ENCODE measurements at regions not wholly inside any gene's neighbourhood (a gene's known extent, or its start where the extent isn't known, plus 50 kb on each side); places are given as distances from the start of the nearest gene placed in this dataset.

DNA sequence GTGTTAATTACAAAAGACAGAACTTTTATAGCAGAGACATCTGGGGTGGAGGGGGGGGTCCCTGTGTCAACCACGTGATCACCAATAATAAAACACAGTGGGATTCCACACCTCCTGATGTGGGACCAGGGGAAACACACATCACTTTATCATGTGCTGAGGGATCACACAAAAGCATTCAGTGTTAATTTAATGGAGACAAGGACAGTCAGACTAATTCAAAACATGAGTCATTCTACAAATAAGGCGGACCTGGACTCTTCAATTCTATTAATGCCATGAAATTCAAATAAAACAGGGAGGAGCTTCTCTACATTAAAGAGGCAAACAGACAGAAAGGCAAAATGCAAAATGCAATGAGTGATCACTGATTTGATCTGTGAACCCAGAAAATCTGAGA, 67.3 kb upstream of the PFKP start:
- Histone ChIP-seq H3K27ac (ENCODE audit: insufficient read depth, low read depth, low read length, poor library complexity, severe bottlenecking) (no peak overlapping the region), H3K36me3 (ENCODE audit: control insufficient read depth, insufficient read depth, low read length) (no peaks in the 10 kb centered on the region), H3K4me3 (ENCODE audit: insufficient read depth, low read depth, low read length) (no peak overlapping the region), H3K27me3 (ENCODE audit: control insufficient read depth, insufficient read depth, low read length, poor library complexity, severe bottlenecking) (no peaks in the 10 kb centered on the region), H3K4me1 (ENCODE audit: control insufficient read depth, insufficient read depth, low read length) (no peaks in the 10 kb centered on the region), H3K9me3 (ENCODE audit: control insufficient read depth, low read length) (no peaks in the 10 kb centered on the region)
- 93 to 100% methylated on average over 2 of the region's 2 CpGs for WGBS, 2 experiments

DNA sequence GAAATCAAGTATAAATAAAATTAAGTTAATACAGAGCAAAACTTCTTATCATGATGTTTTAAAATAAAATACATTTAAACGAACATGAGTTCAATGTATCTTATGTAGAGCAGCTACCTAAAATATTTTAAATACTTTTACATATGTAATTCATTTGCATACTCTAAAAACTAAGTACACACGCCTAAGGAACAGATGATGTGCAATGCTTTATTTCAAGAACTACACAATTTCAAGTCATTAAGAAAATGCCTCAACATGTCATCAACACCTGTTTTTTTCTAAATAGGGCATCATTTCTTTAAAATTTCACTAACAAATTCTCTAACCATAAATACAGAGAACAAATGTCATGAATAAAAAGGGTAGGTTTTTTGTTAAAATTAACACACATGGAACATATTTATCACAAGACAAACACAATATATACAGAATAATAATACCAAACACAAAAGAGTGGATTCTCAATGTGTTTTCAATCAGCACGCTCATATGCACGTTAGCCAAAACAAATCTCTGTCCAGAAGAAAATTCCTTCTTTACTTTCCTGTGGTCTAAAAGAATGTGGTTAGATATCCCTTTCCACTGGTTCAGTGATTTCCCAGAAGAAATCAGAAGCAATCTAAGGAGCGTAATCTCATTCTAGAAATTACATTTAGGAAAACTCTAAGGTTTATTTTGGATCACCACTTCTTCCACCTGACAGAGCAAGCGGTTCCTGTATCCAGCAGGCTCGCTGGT, 73.0 kb upstream of the PFKP start:
- no peaks in the 10 kb centered on the region for H3K36me3 ChIP-seq (ENCODE audit: control insufficient read depth, insufficient read depth, low read length)
- no peak overlapping the region for H3K4me3 ChIP-seq (ENCODE audit: insufficient read depth, low read depth, low read length)
- H3K9me3 ChIP-seq (ENCODE audit: control insufficient read depth, low read length), result no peaks in the 10 kb centered on the region
- 87 to 96% methylated on average over 6 to 7 of the region's 7 CpGs for WGBS, 2 experiments
- no peak overlapping the region for H3K27ac ChIP-seq (ENCODE audit: insufficient read depth, low read depth, low read length, poor library complexity, severe bottlenecking)
- no peaks in the 10 kb centered on the region for H3K4me1 ChIP-seq (ENCODE audit: control insufficient read depth, insufficient read depth, low read length)
- H3K27me3 ChIP-seq (ENCODE audit: control insufficient read depth, insufficient read depth, low read length, poor library complexity, severe bottlenecking), result no peaks in the 10 kb centered on the region

DNA sequence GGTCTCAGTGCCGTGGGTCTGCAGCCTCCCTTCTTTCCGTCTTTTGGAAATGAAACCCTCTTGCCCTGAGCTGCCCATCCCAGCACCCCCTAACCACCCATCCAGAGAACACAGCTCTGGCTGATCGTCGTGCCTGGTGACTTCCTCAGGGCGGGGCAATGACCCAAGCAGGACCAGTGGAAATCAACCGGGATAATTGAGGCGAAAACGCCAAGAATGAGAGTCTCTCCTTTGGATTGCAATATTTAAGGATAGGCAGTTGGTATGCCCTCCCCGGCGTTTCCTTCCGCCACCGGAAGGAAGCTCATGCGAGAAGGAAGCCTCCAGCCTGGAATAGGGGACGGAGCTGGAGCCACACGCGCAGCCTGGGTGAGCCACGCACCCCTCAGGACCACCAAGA, 73.7 kb upstream of the PFKP start:
- no peak overlapping the region for H3K4me3 ChIP-seq (ENCODE audit: insufficient read depth, low read depth, low read length)
- no peaks in the 10 kb centered on the region for H3K4me1 ChIP-seq (ENCODE audit: control insufficient read depth, insufficient read depth, low read length)
- H3K27me3 ChIP-seq (ENCODE audit: control insufficient read depth, insufficient read depth, low read length, poor library complexity, severe bottlenecking), result no peaks in the 10 kb centered on the region
- H3K27ac ChIP-seq (ENCODE audit: insufficient read depth, low read depth, low read length, poor library complexity, severe bottlenecking), result no peak overlapping the region
- H3K9me3 ChIP-seq (ENCODE audit: control insufficient read depth, low read length), result no peaks in the 10 kb centered on the region
- WGBS, 2 experiments, result 93 to 96% methylated on average over 17 of the region's 17 CpGs
- no peaks in the 10 kb centered on the region for H3K36me3 ChIP-seq (ENCODE audit: control insufficient read depth, insufficient read depth, low read length)

DNA sequence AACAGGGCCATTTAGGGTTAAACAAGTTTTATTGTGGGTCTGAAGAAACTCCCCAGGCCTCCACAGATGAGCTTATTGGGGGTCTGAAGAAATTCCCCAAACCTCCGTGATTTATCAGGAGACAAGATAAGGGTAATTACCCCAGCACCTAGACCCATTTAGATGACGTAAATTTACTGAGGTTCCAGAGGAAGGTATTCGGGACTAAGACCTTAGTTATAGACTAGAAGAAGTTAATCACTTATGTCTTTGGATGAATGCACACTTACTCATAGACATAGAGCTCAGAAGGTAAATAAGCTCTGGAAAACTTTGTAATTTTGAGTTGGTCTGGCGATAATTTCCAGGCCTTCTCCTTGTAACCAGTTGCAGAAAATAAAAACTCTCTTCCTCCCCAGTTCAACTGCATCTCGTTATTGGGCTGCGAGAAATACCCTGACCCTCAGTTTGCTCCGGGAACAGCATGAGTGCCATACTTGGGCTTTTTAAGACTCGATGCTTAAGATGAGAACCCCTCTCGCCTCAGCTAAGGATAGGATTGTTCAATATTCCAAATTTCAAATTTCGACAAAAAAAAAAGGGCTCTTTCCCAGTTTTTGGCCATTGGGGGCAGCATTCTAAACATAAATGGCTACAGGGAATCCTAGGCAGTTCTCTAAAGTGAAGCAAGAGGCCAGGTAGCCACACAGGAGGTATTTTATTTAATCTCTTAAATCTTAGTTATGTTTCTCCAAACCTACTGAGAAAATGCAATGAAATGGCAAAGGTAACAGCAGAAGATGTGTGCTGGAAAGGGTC, 74.7 kb upstream of the PFKP start:
- no peak overlapping the region for H3K4me3 ChIP-seq (ENCODE audit: insufficient read depth, low read depth, low read length)
- no peaks in the 10 kb centered on the region for H3K4me1 ChIP-seq (ENCODE audit: control insufficient read depth, insufficient read depth, low read length)
- 85 to 92% methylated on average over 8 to 10 of the region's 10 CpGs for WGBS, 2 experiments
- H3K27ac ChIP-seq (ENCODE audit: insufficient read depth, low read depth, low read length, poor library complexity, severe bottlenecking), result no peak overlapping the region
- H3K36me3 ChIP-seq (ENCODE audit: control insufficient read depth, insufficient read depth, low read length), result no peaks in the 10 kb centered on the region
- H3K9me3 ChIP-seq (ENCODE audit: control insufficient read depth, low read length), result no peaks in the 10 kb centered on the region
- H3K27me3 ChIP-seq (ENCODE audit: control insufficient read depth, insufficient read depth, low read length, poor library complexity, severe bottlenecking), result no peaks in the 10 kb centered on the region

DNA sequence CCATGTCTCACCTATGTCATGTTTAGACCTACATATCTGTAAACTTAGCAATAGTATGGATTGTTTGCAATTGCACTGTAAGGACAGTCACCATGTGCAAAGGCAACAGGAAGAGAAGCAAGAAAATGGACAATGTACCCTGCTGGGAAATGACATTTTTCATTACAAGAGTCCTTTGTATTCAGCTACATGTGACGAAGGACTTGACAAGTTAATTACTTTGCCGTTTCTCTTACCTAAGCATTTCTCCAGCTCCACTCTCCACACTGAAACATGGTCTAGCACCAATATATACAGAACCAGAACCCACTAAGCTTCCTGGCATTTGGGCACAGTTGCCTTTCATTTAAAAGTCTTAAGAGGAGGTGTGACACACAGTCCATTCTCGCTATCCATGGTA, 76.6 kb upstream of the PFKP start:
- H3K9me3 ChIP-seq (ENCODE audit: control insufficient read depth, low read length), result no peaks in the 10 kb centered on the region
- 80 to 90% methylated on average over 3 of the region's 3 CpGs for WGBS, 2 experiments
- peaks cover 5% of the 10 kb centered on the region for H3K4me1 ChIP-seq (ENCODE audit: control insufficient read depth, insufficient read depth, low read length)
- no peaks in the 10 kb centered on the region for H3K27me3 ChIP-seq (ENCODE audit: control insufficient read depth, insufficient read depth, low read length, poor library complexity, severe bottlenecking)
- no peak overlapping the region for H3K27ac ChIP-seq (ENCODE audit: insufficient read depth, low read depth, low read length, poor library complexity, severe bottlenecking)
- H3K4me3 ChIP-seq (ENCODE audit: insufficient read depth, low read depth, low read length), result no peak overlapping the region
- H3K36me3 ChIP-seq (ENCODE audit: control insufficient read depth, insufficient read depth, low read length), result no peaks in the 10 kb centered on the region

DNA sequence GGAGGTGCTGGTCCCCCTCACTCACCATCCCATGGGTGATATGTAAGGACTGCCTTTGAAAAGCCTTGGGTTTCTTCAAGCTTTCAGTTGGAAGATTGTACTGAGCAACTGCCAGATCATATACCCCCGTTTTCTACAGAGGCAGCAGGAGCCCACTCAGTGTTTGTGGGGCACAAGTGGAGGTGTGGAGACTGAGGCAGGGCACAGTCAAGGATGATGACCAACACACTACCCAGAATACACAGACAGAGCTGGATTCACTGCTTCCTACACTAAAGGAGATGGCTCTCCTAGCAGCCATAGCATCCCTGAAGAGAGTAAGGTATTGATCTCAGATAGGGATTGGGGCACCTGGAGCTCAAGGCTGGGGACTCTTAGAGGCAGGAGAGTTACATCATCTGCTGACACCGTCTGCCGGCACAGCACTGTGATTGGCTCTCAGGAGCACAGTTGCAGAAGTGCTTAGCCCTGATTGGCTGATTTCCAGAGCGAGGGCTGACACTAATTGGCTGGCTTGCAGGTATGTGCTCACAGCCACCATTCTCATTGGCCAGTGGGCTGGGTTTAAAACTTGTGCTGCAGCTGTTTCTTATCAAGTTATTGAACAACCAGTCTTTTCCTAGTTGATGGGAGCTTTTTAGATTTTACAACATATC, 77.9 kb upstream of the PFKP start:
- WGBS, 2 experiments, result 94 to 96% methylated on average over 4 of the region's 4 CpGs
- no peak overlapping the region for H3K4me3 ChIP-seq (ENCODE audit: insufficient read depth, low read depth, low read length)
- peaks cover 8% of the 10 kb centered on the region for H3K4me1 ChIP-seq (ENCODE audit: control insufficient read depth, insufficient read depth, low read length)
- H3K27ac ChIP-seq (ENCODE audit: insufficient read depth, low read depth, low read length, poor library complexity, severe bottlenecking), result no peak overlapping the region
- H3K9me3 ChIP-seq (ENCODE audit: control insufficient read depth, low read length), result no peaks in the 10 kb centered on the region
- H3K27me3 ChIP-seq (ENCODE audit: control insufficient read depth, insufficient read depth, low read length, poor library complexity, severe bottlenecking), result no peaks in the 10 kb centered on the region
- no peaks in the 10 kb centered on the region for H3K36me3 ChIP-seq (ENCODE audit: control insufficient read depth, insufficient read depth, low read length)

DNA sequence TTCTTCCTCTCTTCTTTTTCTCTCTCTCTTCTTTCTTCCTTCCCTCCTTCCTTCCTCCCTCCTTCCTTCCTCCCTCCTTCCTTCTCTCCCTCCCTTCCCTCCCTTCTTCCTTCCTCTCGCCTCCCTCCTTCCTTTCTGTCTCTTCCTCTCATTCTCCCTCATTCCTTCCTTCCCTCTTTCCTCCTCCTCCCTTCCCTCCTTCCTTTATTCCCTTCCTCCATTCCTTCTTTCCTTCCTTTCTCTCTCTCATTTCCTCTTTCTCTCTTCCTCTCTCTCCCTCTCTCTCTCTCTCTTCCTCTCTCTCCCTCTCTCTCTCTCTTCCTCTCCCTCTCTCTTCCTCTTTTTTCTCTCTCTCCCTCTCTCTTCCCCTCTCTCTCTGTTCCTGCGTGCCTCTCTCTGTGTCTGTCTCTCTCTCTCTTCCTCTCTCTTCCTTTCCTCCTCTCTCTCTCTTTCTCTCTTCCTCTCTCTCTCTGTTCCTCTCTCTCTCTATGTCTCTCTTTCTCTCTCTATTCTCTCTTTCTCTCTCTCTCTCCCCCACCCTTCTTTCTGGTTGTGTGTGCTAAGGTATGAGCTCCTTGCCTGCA, 80.1 kb upstream of the PFKP start:
- Histone ChIP-seq H3K4me1 (ENCODE audit: control insufficient read depth, insufficient read depth, low read length) (peaks cover 8% of the 10 kb centered on the region), H3K27me3 (ENCODE audit: control insufficient read depth, insufficient read depth, low read length, poor library complexity, severe bottlenecking) (no peaks in the 10 kb centered on the region), H3K9me3 (ENCODE audit: control insufficient read depth, low read length) (no peaks in the 10 kb centered on the region), H3K27ac (ENCODE audit: insufficient read depth, low read depth, low read length, poor library complexity, severe bottlenecking) (no peak overlapping the region), H3K36me3 (ENCODE audit: control insufficient read depth, insufficient read depth, low read length) (no peaks in the 10 kb centered on the region), H3K4me3 (ENCODE audit: insufficient read depth, low read depth, low read length) (no peak overlapping the region)
- 41 to 44% methylated on average over 2 of the region's 2 CpGs for WGBS, 2 experiments

DNA sequence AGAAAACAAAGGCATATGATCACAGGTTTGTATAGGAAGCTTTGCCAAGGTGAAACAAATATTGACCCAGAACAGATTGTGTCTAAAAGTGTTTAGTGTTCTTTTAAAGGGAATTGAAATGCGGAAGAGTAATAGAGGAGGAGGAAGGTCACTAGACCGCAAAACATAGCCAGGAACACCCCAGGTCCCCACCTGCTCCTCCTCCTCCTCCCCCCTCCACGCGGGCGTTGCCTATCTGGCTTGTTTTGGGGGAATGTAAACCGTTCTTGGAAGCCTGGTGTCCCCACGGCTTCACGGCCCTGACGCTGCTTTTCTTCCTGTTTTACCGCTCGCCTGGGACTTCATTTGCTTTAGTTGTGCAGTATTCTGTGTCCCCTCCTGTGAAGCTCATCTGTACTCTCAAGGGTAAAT, 81.0 kb upstream of the PFKP start:
- 73 to 77% methylated on average over 10 to 11 of the region's 11 CpGs for WGBS, 2 experiments
- H3K36me3 ChIP-seq (ENCODE audit: control insufficient read depth, insufficient read depth, low read length), result no peaks in the 10 kb centered on the region
- no peak overlapping the region for H3K4me3 ChIP-seq (ENCODE audit: insufficient read depth, low read depth, low read length)
- no peaks in the 10 kb centered on the region for H3K9me3 ChIP-seq (ENCODE audit: control insufficient read depth, low read length)
- H3K4me1 ChIP-seq (ENCODE audit: control insufficient read depth, insufficient read depth, low read length), result peaks cover 8% of the 10 kb centered on the region
- H3K27ac ChIP-seq (ENCODE audit: insufficient read depth, low read depth, low read length, poor library complexity, severe bottlenecking), result no peak overlapping the region
- no peaks in the 10 kb centered on the region for H3K27me3 ChIP-seq (ENCODE audit: control insufficient read depth, insufficient read depth, low read length, poor library complexity, severe bottlenecking)

DNA sequence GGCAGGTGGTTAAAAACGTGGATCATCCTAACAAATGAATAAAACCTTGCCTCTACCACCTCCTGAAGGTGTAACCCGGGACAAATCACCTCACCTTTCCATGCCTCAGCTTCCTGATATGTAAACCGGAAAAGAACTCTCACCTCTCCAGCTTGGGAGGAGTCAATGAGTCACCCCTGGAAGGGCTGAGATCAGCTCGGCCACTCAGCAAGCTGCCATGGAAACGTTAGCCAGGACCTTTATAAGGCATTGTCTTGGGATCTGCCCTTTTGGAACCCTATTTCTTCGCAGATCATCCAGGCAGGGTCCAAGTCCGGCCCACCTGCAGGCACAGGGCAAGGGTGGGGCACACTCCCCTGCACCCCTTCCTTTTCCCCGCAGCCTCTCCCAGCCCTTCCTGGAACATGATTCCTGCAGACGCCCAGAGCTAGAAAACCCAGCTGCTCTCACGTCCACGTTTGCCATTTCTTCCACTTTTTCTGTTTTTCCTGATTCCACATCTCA, 81.6 kb upstream of the PFKP start:
- H3K9me3 ChIP-seq (ENCODE audit: control insufficient read depth, low read length), result no peaks in the 10 kb centered on the region
- H3K36me3 ChIP-seq (ENCODE audit: control insufficient read depth, insufficient read depth, low read length), result no peaks in the 10 kb centered on the region

DNA sequence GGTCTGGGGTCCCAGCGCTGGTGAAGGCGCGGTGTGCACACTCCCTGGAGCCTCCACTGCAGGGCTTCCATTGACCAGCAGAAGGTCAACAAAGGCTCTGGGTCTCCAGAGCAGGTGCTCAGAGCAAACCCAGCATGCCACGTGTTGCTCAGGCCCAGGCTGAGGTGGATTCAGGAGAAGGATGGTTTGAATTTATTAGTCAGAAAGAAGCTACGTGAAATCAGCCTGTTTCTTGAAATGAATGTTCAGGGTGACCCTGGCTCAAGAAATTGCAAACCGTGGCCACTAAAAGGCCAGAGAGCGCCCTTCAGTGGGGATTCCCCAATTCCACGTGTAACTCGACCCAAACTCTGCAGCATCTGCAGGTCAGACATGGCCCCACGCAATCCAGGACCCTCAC, 82.7 kb upstream of the PFKP start:
- WGBS, 2 experiments, result 90 to 92% methylated on average over 10 of the region's 10 CpGs
- no peak overlapping the region for H3K4me3 ChIP-seq (ENCODE audit: insufficient read depth, low read depth, low read length)
- no peaks in the 10 kb centered on the region for H3K27me3 ChIP-seq (ENCODE audit: control insufficient read depth, insufficient read depth, low read length, poor library complexity, severe bottlenecking)
- peaks cover 8% of the 10 kb centered on the region for H3K4me1 ChIP-seq (ENCODE audit: control insufficient read depth, insufficient read depth, low read length)
- H3K27ac ChIP-seq (ENCODE audit: insufficient read depth, low read depth, low read length, poor library complexity, severe bottlenecking), result no peak overlapping the region
- H3K9me3 ChIP-seq (ENCODE audit: control insufficient read depth, low read length), result no peaks in the 10 kb centered on the region
- no peaks in the 10 kb centered on the region for H3K36me3 ChIP-seq (ENCODE audit: control insufficient read depth, insufficient read depth, low read length)

More for the DNA sequence above, 81.6 kb upstream of the PFKP start:
- H3K27me3 ChIP-seq (ENCODE audit: control insufficient read depth, insufficient read depth, low read length, poor library complexity, severe bottlenecking), result no peaks in the 10 kb centered on the region
- no peak overlapping the region for H3K4me3 ChIP-seq (ENCODE audit: insufficient read depth, low read depth, low read length)
- 68 to 70% methylated on average over 11 of the region's 11 CpGs for WGBS, 2 experiments
- H3K4me1 ChIP-seq (ENCODE audit: control insufficient read depth, insufficient read depth, low read length), result peaks cover 8% of the 10 kb centered on the region
- H3K27ac ChIP-seq (ENCODE audit: insufficient read depth, low read depth, low read length, poor library complexity, severe bottlenecking), result no peak overlapping the region

All from ectodermal cell (in vitro differentiated cells).